H1 (cell line): ENCODE measurements at regions not wholly inside any gene's neighbourhood (a gene's known extent, or its start where the extent isn't known, plus 50 kb on each side); places are given as distances from the start of the nearest gene placed in this dataset.

Source experiments
- CTBP2 ChIP-seq: IDR thresholded peaks from 2 replicates; pipeline ENCODE4 v1.7.0; 2011; ENCODE audit warnings: borderline replicate concordance, mild to moderate bottlenecking, moderate library complexity, mixed read lengths, low read length; ENCODE audit not compliant: insufficient read depth, insufficient read length
- CTCF ChIP-seq, 3 experiments: IDR thresholded peaks; 1 replicate in 2 of 3; 2 replicates in 1 of 3; pipeline versions ENCODE4 v1.5.1 to v1.6.1; 2011; ENCODE audit warnings: low read length in 3 of 3, mild to moderate bottlenecking in 3 of 3, inconsistent platforms in 2 of 3, low read depth in 1 of 3, moderate library complexity in 1 of 3; ENCODE audit not compliant: insufficient read depth in 1 of 3; ENCODE audit errors: control extremely low read depth in 1 of 3
- EZH2 ChIP-seq: fragments of 200-600 bp; sonication (generic); IDR thresholded peaks from 2 replicates; pipeline ENCODE4 v1.7.1; 2012; ENCODE audit warnings: low read depth, mild to moderate bottlenecking, moderate library complexity, low read length, inconsistent platforms; ENCODE audit not compliant: severe bottlenecking
- SIN3A ChIP-seq, 2 experiments: IDR thresholded peaks in 1 of 2; conservative IDR thresholded peaks in 1 of 2; 2 replicates each; pipeline ENCODE4 v1.6.1; 2011 to 2012; ENCODE audit warnings: low read length in 2 of 2, improper control_type of control experiment in 1 of 2, low read depth in 1 of 2, mild to moderate bottlenecking in 1 of 2
- TCF12 ChIP-seq: IDR thresholded peaks from 2 replicates; pipeline ENCODE4 v1.6.1; 2011; ENCODE audit warnings: low read depth, mild to moderate bottlenecking, low read length
- TF ChIP-seq, protein P1 (sequence below): IDR thresholded peaks from 2 replicates; pipeline ENCODE4 v1.6.1; 2012; ENCODE audit warnings: low read length, inconsistent platforms

DNA sequence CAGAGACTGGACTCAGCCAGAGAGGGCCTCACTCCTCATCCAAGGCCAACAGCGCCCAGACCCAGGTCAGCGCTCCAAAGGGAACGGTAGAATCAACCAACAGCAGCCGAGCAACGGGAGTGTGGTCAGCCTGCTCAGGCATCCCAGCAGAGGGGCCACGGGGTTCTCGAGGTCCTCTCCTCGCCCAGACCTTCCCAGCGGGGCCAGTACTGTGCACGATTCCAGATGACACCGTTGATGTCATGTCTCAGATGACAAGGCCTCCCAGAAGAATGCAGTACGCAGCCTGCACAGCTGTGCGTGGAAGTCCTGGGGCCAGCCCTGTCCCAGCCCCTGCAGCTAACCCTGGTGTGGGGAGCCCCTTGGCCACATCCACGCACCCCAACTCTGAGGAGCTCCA lies 141.0 kb upstream of the PPP1R26 start:
- TF ChIP-seq CTCF (IDR thresholded peaks at IDR 0.05; ENCODE audit: control extremely low read depth in 1 of 3, insufficient read depth in 1 of 3, low read depth in 1 of 3, low read length in 3 of 3) (no peak), EZH2 (no peak), CTBP2 (no peak), TCF12 (no peak), SIN3A (conservative IDR thresholded peaks at IDR 0.05 in 1 of 2, IDR thresholded peaks at IDR 0.05 in 1 of 2; ENCODE audit: low read depth in 1 of 2, low read length in 2 of 2) (no peak)
- TF ChIP-seq, protein P1, sequence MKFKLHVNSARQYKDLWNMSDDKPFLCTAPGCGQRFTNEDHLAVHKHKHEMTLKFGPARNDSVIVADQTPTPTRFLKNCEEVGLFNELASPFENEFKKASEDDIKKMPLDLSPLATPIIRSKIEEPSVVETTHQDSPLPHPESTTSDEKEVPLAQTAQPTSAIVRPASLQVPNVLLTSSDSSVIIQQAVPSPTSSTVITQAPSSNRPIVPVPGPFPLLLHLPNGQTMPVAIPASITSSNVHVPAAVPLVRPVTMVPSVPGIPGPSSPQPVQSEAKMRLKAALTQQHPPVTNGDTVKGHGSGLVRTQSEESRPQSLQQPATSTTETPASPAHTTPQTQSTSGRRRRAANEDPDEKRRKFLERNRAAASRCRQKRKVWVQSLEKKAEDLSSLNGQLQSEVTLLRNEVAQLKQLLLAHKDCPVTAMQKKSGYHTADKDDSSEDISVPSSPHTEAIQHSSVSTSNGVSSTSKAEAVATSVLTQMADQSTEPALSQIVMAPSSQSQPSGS = no peak
